Karpas-422 (cell line): ENCODE measurements at regions not wholly inside any gene's neighbourhood (a gene's known extent, or its start where the extent isn't known, plus 50 kb on each side); places are given as distances from the start of the nearest gene placed in this dataset.
A peak's percentile ranks its signal among the peaks of the same experiment; 100 is the strongest.

Source experiments
- DNase-seq: peaks from one replicate; pipeline ENCODE4 v3.0.0-alpha.2; 2015
- H2AFZ ChIP-seq: fragments of 200-600 bp; sonication (generic); 2 replicates; pipeline ENCODE4 v1.6.1; 2014; ENCODE audit warnings: antibody characterized with exemption, low read length, mixed read lengths
- H3K27ac ChIP-seq: fragments of 200-600 bp; sonication (generic); 2 replicates; pipeline ENCODE4 v1.5.1; 2014; ENCODE audit warnings: mild to moderate bottlenecking, low read length, moderate library complexity
- H3K27me3 ChIP-seq: fragments of 200-600 bp; sonication (generic); 2 replicates; pipeline ENCODE4 v1.6.1; 2014; ENCODE audit warnings: low read length, mixed read lengths
- H3K36me3 ChIP-seq: fragments of 200-600 bp; sonication (generic); 2 replicates; pipeline ENCODE4 v1.6.1; 2014; ENCODE audit warnings: low read length, mixed read lengths; ENCODE audit not compliant: insufficient read depth
- H3K4me1 ChIP-seq: fragments of 200-600 bp; sonication (generic); 2 replicates; pipeline ENCODE4 v1.6.1; 2014; ENCODE audit warnings: mild to moderate bottlenecking, low read length, mixed read lengths
- H3K4me2 ChIP-seq: fragments of 200-600 bp; sonication (generic); 2 replicates; pipeline ENCODE4 v1.6.1; 2014; ENCODE audit warnings: low read length, low read depth, mild to moderate bottlenecking; ENCODE audit not compliant: poor library complexity, severe bottlenecking
- H3K4me3 ChIP-seq: fragments of 200-600 bp; sonication (generic); 2 replicates; pipeline ENCODE4 v1.5.1; 2014; ENCODE audit warnings: mild to moderate bottlenecking, antibody characterized with exemption, low read length, mixed read lengths
- H3K79me2 ChIP-seq: fragments of 200-600 bp; sonication (generic); 2 replicates; pipeline ENCODE4 v1.6.1; 2014; ENCODE audit warnings: mild to moderate bottlenecking, low read length, mixed read lengths
- H3K9ac ChIP-seq: fragments of 200-600 bp; sonication (generic); 2 replicates; pipeline ENCODE4 v1.6.0; 2014; ENCODE audit warnings: low read length
- H3K9me2 ChIP-seq: fragments of 200-600 bp; sonication (generic), shearing (Covaris generic); replicated peaks from 2 replicates; pipeline ENCODE4 v1.6.0; 2014; ENCODE audit warnings: mild to moderate bottlenecking, low read length, moderate library complexity; ENCODE audit not compliant: insufficient read depth
- H3K9me3 ChIP-seq: fragments of 300-700, 200-600 bp; sonication (generic); 2 replicates; pipeline ENCODE4 v1.6.1; 2014; ENCODE audit warnings: low read length, mixed read lengths
- H4K20me1 ChIP-seq: fragments of 200-600 bp; sonication (generic); 2 replicates; pipeline ENCODE4 v1.6.1; 2014; ENCODE audit warnings: mild to moderate bottlenecking, antibody characterized with exemption, low read length, low read depth; ENCODE audit not compliant: insufficient read depth

GRCh38 chr5:9781890-9782289, 151.7 kb upstream of the TAS2R1 start:
- H3K9me2 ChIP-seq: no peaks in the 10 kb centered on the region
- H3K36me3 ChIP-seq: no peaks in the 10 kb centered on the region
- no peak for DNase-seq
- no peaks in the 10 kb centered on the region for H4K20me1 ChIP-seq
- no peak overlapping the region for H2AFZ ChIP-seq
- H3K27ac ChIP-seq: no peak overlapping the region
- H3K4me2 ChIP-seq: no peak overlapping the region
- H3K4me3 ChIP-seq: no peak overlapping the region
- no peaks in the 10 kb centered on the region for H3K27me3 ChIP-seq
- no peaks in the 10 kb centered on the region for H3K4me1 ChIP-seq
- no peaks in the 10 kb centered on the region for H3K79me2 ChIP-seq
- H3K9ac ChIP-seq: no peak overlapping the region
- H3K9me3 ChIP-seq: no peaks in the 10 kb centered on the region

GRCh38 chr5:9781275-9781674, 151.1 kb upstream of the TAS2R1 start:
- H3K27ac ChIP-seq: no peak overlapping the region
- no peak for DNase-seq
- H3K36me3 ChIP-seq: no peaks in the 10 kb centered on the region
- no peak overlapping the region for H3K9ac ChIP-seq
- H4K20me1 ChIP-seq: no peaks in the 10 kb centered on the region
- no peak overlapping the region for H3K4me3 ChIP-seq
- no peaks in the 10 kb centered on the region for H3K9me2 ChIP-seq
- H3K27me3 ChIP-seq: no peaks in the 10 kb centered on the region
- H3K4me1 ChIP-seq: no peaks in the 10 kb centered on the region
- no peak overlapping the region for H2AFZ ChIP-seq
- H3K9me3 ChIP-seq: no peaks in the 10 kb centered on the region
- no peak overlapping the region for H3K4me2 ChIP-seq
- no peaks in the 10 kb centered on the region for H3K79me2 ChIP-seq

GRCh38 chr5:9780501-9780900, 150.3 kb upstream of the TAS2R1 start:
- H3K9ac ChIP-seq: no peak overlapping the region
- no peaks in the 10 kb centered on the region for H3K4me1 ChIP-seq
- H2AFZ ChIP-seq: no peak overlapping the region
- no peak for DNase-seq
- no peak overlapping the region for H3K27ac ChIP-seq
- no peaks in the 10 kb centered on the region for H3K9me2 ChIP-seq
- no peak overlapping the region for H3K4me3 ChIP-seq
- no peaks in the 10 kb centered on the region for H3K27me3 ChIP-seq
- no peaks in the 10 kb centered on the region for H3K36me3 ChIP-seq
- H3K79me2 ChIP-seq: no peaks in the 10 kb centered on the region
- no peaks in the 10 kb centered on the region for H4K20me1 ChIP-seq
- H3K4me2 ChIP-seq: no peak overlapping the region
- H3K9me3 ChIP-seq: no peaks in the 10 kb centered on the region

GRCh38 chr5:9776525-9776924, 146.4 kb upstream of the TAS2R1 start:
- Histone ChIP-seq H3K27ac (no peak overlapping the region), H3K36me3 (no peaks in the 10 kb centered on the region), H3K9me3 (no peaks in the 10 kb centered on the region), H3K4me2 (no peak overlapping the region), H3K4me3 (no peak overlapping the region), H2AFZ (no peak overlapping the region), H3K79me2 (no peaks in the 10 kb centered on the region), H3K4me1 (no peaks in the 10 kb centered on the region), H3K27me3 (no peaks in the 10 kb centered on the region), H4K20me1 (no peaks in the 10 kb centered on the region), H3K9me2 (no peaks in the 10 kb centered on the region), H3K9ac (no peak overlapping the region)
- no peak for DNase-seq

GRCh38 chr5:9775339-9775738, 145.2 kb upstream of the TAS2R1 start:
- H2AFZ ChIP-seq: no peak overlapping the region
- no peaks in the 10 kb centered on the region for H3K9me2 ChIP-seq
- no peaks in the 10 kb centered on the region for H3K79me2 ChIP-seq
- no peaks in the 10 kb centered on the region for H3K4me1 ChIP-seq
- no peaks in the 10 kb centered on the region for H4K20me1 ChIP-seq
- no peak overlapping the region for H3K4me3 ChIP-seq
- no peak for DNase-seq
- no peak overlapping the region for H3K4me2 ChIP-seq
- H3K27me3 ChIP-seq: no peaks in the 10 kb centered on the region
- no peaks in the 10 kb centered on the region for H3K36me3 ChIP-seq
- no peaks in the 10 kb centered on the region for H3K9me3 ChIP-seq
- no peak overlapping the region for H3K27ac ChIP-seq
- H3K9ac ChIP-seq: no peak overlapping the region

- Histone ChIP-seq H3K36me3 (no peaks in the 10 kb centered on the region), H4K20me1 (no peaks in the 10 kb centered on the region), H3K27me3 (no peaks in the 10 kb centered on the region), H3K9ac (no peak overlapping the region), H3K9me2 (no peaks in the 10 kb centered on the region), H3K9me3 (no peaks in the 10 kb centered on the region), H2AFZ (no peak overlapping the region), H3K27ac (no peak overlapping the region), H3K4me1 (no peaks in the 10 kb centered on the region), H3K4me2 (no peak overlapping the region), H3K4me3 (no peak overlapping the region), H3K79me2 (no peaks in the 10 kb centered on the region)
- peak; percentile 45 for DNase-seq
These were observed 144.4 kb upstream of the TAS2R1 start for GRCh38 chr5:9774472-9775079.

- H3K27me3 ChIP-seq: no peaks in the 10 kb centered on the region
- no peaks in the 10 kb centered on the region for H3K79me2 ChIP-seq
- H3K9ac ChIP-seq: no peak overlapping the region
- H3K9me3 ChIP-seq: no peaks in the 10 kb centered on the region
- H3K4me3 ChIP-seq: no peak overlapping the region
- no peak for DNase-seq
- H3K4me2 ChIP-seq: no peak overlapping the region
- H2AFZ ChIP-seq: no peak overlapping the region
- H4K20me1 ChIP-seq: no peaks in the 10 kb centered on the region
- no peaks in the 10 kb centered on the region for H3K4me1 ChIP-seq
- H3K27ac ChIP-seq: no peak overlapping the region
- H3K36me3 ChIP-seq: no peaks in the 10 kb centered on the region
- no peaks in the 10 kb centered on the region for H3K9me2 ChIP-seq
These were observed 140.9 kb upstream of the TAS2R1 start for GRCh38 chr5:9771079-9771478.

- no peak for DNase-seq
- no peak overlapping the region for H3K4me3 ChIP-seq
- H3K79me2 ChIP-seq: no peaks in the 10 kb centered on the region
- H3K27ac ChIP-seq: no peak overlapping the region
- no peak overlapping the region for H3K9ac ChIP-seq
- no peaks in the 10 kb centered on the region for H3K4me1 ChIP-seq
- H3K27me3 ChIP-seq: no peaks in the 10 kb centered on the region
- H3K9me3 ChIP-seq: no peaks in the 10 kb centered on the region
- H3K36me3 ChIP-seq: no peaks in the 10 kb centered on the region
- H4K20me1 ChIP-seq: no peaks in the 10 kb centered on the region
- no peaks in the 10 kb centered on the region for H3K9me2 ChIP-seq
- no peak overlapping the region for H2AFZ ChIP-seq
- H3K4me2 ChIP-seq: no peak overlapping the region
These were observed 136.4 kb upstream of the TAS2R1 start for GRCh38 chr5:9766581-9766980.
